ENCODE measurements at regions not wholly inside any gene's neighbourhood (a gene's known extent, or its start where the extent isn't known, plus 50 kb on each side); places are given as distances from the start of the nearest gene placed in this dataset.

DNA sequence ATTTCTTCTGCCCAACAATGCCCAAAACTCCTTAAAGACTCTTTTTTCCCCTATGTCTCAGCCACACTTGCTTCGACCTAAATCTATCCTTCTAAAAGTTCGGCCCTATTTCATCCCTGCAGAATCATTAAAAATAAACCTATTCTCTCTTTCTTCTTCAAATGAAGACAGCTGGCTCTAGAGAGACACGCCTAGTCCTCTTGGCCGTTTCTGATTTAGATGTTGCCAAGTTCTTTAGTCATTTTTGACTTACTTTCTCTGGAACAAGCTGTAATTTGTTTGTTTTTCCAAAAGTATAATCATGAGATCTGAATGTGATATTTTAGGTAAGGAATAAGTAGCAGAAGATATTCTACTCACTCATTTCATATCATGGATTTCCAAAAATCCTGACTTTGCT, 211.6 kb downstream of the CENPC start:
- TF ChIP-seq ZNF8 (CRISPR knock-in tag; IDR thresholded peaks at IDR 0.05): no peak
- TF ChIP-seq ZFP30 (CRISPR knock-in tag; IDR thresholded peaks at IDR 0.05): no peak
- no peak for TF ChIP-seq SNAI2 (CRISPR knock-in tag; IDR thresholded peaks at IDR 0.05)
- no peak for TF ChIP-seq ARNTL (CRISPR knock-in tag; IDR thresholded peaks at IDR 0.05; ENCODE audit: borderline replicate concordance, low read depth)
- TF ChIP-seq, protein P1, sequence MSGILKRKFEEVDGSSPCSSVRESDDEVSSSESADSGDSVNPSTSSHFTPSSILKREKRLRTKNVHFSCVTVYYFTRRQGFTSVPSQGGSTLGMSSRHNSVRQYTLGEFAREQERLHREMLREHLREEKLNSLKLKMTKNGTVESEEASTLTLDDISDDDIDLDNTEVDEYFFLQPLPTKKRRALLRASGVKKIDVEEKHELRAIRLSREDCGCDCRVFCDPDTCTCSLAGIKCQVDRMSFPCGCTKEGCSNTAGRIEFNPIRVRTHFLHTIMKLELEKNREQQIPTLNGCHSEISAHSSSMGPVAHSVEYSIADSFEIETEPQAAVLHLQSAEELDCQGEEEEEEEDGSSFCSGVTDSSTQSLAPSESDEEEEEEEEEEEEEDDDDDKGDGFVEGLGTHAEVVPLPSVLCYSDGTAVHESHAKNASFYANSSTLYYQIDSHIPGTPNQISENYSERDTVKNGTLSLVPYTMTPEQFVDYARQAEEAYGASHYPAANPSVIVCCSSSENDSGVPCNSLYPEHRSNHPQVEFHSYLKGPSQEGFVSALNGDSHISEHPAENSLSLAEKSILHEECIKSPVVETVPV (CRISPR knock-in tag; IDR thresholded peaks at IDR 0.05): no peak
- TF ChIP-seq, protein P2, sequence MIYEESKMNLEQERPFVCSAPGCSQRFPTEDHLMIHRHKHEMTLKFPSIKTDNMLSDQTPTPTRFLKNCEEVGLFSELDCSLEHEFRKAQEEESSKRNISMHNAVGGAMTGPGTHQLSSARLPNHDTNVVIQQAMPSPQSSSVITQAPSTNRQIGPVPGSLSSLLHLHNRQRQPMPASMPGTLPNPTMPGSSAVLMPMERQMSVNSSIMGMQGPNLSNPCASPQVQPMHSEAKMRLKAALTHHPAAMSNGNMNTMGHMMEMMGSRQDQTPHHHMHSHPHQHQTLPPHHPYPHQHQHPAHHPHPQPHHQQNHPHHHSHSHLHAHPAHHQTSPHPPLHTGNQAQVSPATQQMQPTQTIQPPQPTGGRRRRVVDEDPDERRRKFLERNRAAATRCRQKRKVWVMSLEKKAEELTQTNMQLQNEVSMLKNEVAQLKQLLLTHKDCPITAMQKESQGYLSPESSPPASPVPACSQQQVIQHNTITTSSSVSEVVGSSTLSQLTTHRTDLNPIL (CRISPR knock-in tag; IDR thresholded peaks at IDR 0.05; ENCODE audit: low read depth): no peak
- no peak for TF ChIP-seq ZFP3 (CRISPR knock-in tag; IDR thresholded peaks at IDR 0.05)
- no peak for TF ChIP-seq ESRRG (CRISPR knock-in tag; IDR thresholded peaks at IDR 0.05)
